CD4-positive, alpha-beta T cell treated with Interleukin-17A for 4 hours (primary cell): ENCODE measurements at regions not wholly inside any gene's neighbourhood (a gene's known extent, or its start where the extent isn't known, plus 50 kb on each side); places are given as distances from the start of the nearest gene placed in this dataset.

ENCODE experiments used
- DNase-seq: peaks from one replicate; pipeline ENCODE4 v3.0.0-alpha.2; 2020; ENCODE audit warnings: mixed read lengths

- no peak for DNase-seq
These were observed 279.7 kb downstream of the ADRA2A start for GRCh38 chr10:111356571-111356970.

- DNase-seq = no peak
These were observed 281.0 kb downstream of the ADRA2A start for GRCh38 chr10:111357859-111358258.

GRCh38 chr10:111360260-111360925 lies 283.6 kb downstream of the ADRA2A start:
- DNase-seq = peak; percentile 6

- DNase-seq = no peak
These were observed 290.7 kb downstream of the ADRA2A start for GRCh38 chr10:111367531-111367930.

GRCh38 chr10:111370101-111370500 lies 293.3 kb downstream of the ADRA2A start:
- DNase-seq = no peak

- no peak for DNase-seq
These were observed 296.9 kb downstream of the ADRA2A start for GRCh38 chr10:111373696-111374095.

GRCh38 chr10:111379534-111380187 lies 302.8 kb downstream of the ADRA2A start:
- DNase-seq = no peak

- DNase-seq = no peak
These were observed 307.7 kb downstream of the ADRA2A start for GRCh38 chr10:111384556-111384955.

- no peak for DNase-seq
These were observed 314.2 kb downstream of the ADRA2A start for GRCh38 chr10:111390813-111391563.

- DNase-seq = no peak
These were observed 315.3 kb downstream of the ADRA2A start for GRCh38 chr10:111392159-111392558.

- no peak for DNase-seq
These were observed 316.1 kb downstream of the ADRA2A start for GRCh38 chr10:111392910-111393309.

- DNase-seq = no peak
These were observed 333.9 kb downstream of the ADRA2A start for GRCh38 chr10:111410740-111411139.

GRCh38 chr10:111425459-111425858 lies 348.6 kb downstream of the ADRA2A start:
- no peak for DNase-seq

- no peak for DNase-seq
These were observed 352.6 kb downstream of the ADRA2A start for GRCh38 chr10:111429288-111430028.

- DNase-seq = no peak
These were observed 353.2 kb downstream of the ADRA2A start for GRCh38 chr10:111430070-111430469.

GRCh38 chr10:111432588-111432987 lies 355.8 kb downstream of the ADRA2A start:
- no peak for DNase-seq

- DNase-seq = no peak
These were observed 359.0 kb downstream of the ADRA2A start for GRCh38 chr10:111435871-111436270.

- DNase-seq = no peak
These were observed 362.4 kb downstream of the ADRA2A start for GRCh38 chr10:111439034-111439842.

- no peak for DNase-seq
These were observed 363.7 kb downstream of the ADRA2A start for GRCh38 chr10:111440501-111440900.

GRCh38 chr10:111445667-111446066 lies 368.8 kb downstream of the ADRA2A start:
- no peak for DNase-seq

GRCh38 chr10:111446966-111447365 lies 370.1 kb downstream of the ADRA2A start:
- no peak for DNase-seq

- no peak for DNase-seq
These were observed 375.3 kb downstream of the ADRA2A start for GRCh38 chr10:111452153-111452552.
